Nucleus accumbens (tissue), 56 donors: ENCODE measurements at regions not wholly inside any gene's neighbourhood (a gene's known extent, or its start where the extent isn't known, plus 50 kb on each side); places are given as distances from the start of the nearest gene placed in this dataset.
"Not testable (repeated sequence)": the region's sequence is repeated elsewhere in the genome, so short reads cannot be mapped to it uniquely, and the experiment has no call there.

ENCODE experiments used
- DNase-seq, 56 donors: peaks; one replicate each; lab custom pipeline; 2025; lab: John Stamatoyannopoulos, UW

DNA sequence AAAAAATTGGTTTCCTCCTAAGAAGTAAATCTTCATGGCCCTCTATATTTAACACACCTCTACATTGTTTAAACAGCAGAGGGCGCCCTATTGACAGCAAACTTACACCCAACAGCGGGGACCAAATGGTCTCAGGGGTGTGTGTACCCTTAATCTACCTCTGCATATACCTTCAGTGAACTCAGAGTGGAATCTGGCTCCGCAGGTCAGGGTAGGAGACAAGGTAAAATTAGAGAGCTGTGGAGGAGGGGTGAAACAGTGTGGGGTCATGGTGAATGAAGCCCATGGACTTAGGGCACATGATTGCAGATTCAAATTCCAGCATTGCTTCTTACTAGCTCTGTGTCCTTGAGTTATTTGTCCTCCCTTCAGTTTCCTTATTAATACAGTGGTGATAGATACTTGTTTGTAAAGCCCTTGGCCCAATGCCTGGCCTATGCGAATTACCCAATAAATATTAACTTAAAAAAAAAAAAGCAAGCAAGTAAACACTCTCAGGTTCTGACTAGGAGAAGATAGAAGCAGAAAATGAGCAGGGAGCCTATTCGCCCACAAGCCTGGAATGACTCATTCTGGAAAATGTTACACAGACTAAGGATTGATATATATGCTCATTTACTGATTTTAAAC, 122.9 kb downstream of the CAVIN4 start:
- DNase-seq: peak in 4 of 56 donors; percentile 1 to 27 (median 9)

DNA sequence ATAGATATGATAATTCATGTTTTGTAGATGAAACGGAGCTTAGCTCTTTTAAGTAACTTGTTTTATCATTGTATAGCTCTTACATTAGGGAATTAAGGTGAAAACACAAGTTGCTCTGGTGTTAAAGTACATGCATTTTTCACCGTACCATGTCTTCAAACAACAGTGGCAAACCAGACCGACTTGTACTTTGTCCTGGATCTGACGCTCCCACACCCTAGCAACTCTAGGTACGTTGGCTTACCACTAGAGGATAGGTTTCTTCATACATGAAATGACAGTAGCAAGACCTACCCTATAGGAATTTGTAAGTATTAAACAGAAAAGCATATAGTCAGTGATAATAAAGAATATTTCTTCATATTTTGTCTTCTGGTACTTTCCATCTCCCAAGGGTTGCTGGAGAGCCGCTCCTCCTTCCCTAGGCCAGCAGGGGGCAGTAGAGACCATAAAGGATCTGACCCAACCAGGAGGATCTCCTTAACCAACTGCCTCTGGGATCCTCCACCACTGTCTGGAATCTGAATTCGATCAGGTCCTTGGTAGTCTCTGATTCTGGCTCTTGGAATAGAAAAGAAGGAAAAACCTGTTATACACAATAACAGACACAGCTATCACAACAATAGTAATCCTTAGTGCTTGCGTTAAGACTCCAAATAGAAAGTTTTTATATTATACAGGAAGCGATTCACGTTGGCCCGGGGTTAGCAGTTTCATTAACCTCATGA, 136.7 kb downstream of the CAVIN4 start:
- DNase-seq: peak in 54 of 56 donors; percentile 13 to 93 (median 69)

DNA sequence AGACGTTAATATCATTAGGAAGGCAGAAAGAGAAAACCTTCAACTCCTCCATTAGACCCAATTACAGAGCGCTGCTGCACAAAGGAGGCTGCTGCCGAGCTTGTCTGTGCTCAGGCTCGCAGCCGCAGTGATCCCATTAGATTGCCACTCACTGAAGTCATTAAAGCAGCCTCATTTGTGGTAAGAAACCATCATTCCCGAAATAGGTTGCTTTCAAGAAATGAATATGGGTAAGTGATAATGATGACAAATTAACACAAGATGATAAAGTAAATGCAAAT, 137.2 kb downstream of the CAVIN4 start:
- peak in 14 of 56 donors; percentile 5 to 65 (median 24) for DNase-seq

DNA sequence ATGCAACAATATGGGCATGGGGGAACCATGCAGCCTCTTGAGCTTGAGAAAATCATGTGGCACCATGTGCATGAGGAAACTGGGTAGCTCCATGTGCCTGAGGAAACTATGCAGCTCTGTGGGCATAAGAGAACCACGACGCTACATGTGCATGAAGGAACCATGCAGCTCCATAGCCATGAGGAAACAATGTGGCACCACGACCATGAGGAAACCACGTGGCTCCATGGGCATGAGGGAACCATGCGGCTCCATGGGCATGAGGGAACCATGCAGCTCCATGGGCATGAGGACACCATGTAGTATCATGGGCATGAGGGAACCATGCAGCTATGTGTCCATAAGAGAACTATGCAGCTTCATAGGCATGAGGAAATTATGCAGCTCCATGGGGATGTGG, 140.8 kb downstream of the CAVIN4 start:
- DNase-seq: no peak

DNA sequence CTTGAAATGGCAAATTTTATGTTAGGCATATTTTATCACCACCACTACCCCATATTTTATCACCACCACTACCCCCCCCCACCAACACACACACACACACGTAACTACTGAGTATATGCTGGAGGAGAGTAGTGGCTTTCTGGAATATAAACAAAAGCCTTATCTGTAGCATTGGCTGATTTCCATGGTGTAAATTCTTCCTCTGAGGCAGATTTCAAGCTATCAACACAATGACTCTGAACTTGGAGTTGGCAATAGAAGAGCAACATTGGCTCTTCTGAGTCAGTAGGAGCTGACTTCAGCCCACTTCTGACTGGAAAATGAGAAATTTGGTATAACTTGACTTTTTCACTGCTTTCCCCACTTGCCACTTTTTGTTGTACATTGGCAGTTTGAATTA, 143.0 kb downstream of the CAVIN4 start:
- no peak for DNase-seq

DNA sequence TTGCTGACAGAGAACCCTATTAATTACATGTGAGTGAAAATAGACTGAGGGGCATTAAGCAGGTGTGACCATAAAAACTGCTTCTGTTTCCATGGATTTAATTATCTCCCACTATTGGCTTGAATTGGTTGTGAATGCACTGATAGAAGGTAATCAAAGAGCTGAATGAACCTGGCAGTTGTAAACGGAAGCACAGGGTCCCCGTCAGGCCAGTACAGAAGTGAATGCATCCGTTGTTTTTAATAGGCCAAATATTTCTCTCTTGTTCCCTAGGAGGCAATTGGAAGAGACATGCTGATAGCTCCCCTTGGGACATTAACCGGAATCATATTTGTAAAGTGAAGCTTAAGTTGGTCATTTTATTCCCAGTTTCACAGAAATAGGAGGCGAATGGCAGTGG, 147.0 kb downstream of the CAVIN4 start:
- no peak for DNase-seq

DNA sequence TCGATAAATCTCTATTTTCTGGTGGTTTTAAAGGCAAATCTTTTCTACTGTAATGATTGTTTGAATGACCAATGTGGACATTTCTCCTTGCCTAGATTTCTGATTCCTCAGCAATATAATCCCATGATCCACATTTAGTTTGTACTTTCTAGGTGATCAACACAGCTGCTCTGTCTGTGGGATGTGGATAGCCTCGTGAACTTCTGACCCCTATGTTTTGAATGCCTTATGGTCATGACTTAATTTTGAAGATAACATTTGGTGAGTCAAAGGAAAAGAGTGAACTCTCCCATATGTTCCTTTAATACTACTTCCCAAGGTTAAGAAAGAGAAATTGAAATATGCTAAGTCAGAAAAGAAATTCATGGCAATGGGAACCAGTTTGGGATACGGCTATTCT, 147.5 kb downstream of the CAVIN4 start:
- DNase-seq: no peak

DNA sequence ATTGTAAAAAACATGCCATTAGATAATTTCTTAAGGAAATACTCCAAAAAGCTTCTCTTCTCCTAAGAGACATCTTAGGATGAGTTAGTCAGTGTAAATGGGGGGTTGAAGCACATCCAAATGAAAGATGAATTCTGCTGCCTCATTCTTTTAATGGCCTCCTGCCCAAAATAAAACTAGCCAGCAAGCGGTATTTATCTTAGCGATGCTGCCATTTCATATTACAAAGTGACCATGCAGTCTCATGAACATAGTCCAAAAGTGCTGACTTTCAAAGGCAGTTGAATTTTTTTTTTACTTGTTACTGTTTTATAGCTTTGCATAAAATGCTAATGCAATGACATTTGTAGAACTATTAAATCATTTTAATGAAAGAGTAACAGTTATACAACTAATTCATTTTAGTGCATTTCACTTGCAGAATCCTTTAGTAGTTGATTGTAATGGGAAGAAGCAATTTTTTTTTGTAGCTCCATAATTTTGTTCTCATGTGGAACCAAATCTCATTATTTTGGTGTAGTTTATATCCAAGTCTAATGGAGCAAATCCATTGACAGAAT, 151.5 kb downstream of the CAVIN4 start:
- DNase-seq: no peak

DNA sequence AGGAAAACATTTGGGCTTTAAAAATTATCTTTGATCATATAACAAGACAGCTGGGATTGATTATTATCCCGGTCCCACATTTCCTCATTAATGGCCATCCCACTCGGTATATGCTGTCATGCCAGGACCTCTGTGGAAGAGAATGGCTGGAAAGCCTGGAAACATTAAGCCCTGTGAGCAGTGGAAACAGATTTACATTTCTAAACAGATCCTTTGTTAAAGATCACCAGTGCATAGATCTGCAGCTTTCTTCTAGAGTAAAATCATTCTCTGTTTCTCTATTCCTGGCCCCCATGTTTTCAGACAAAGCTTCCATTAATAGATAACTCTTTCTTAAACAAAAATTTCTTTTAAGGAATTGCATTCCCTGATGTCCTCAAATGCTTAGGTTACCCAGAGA, 152.2 kb downstream of the CAVIN4 start:
- no peak for DNase-seq

DNA sequence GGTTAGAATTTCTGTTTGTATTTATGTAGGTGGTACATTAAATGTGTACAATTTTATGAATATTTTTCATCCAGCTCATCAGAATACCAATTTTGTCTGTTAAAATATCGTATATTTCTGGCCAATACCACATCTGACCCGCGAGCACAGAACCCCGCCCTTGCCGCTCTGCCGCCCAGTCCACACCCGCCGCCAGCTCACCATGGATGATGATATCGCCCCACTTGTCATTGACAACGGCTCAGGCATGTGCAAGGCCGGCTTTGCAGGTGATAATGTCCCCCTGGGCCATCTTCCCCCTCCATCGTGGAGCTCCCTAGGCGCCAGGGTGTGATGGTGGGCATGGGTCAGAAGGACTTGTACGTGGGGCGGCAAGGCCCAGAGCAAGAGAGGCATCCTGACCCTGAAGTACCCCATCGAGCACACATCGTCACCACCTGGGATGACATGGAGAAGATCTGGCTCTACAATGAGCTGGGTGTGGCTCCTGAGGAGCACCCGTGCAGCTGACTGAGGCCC, 153.2 kb downstream of the CAVIN4 start:
- DNase-seq: no peak

DNA sequence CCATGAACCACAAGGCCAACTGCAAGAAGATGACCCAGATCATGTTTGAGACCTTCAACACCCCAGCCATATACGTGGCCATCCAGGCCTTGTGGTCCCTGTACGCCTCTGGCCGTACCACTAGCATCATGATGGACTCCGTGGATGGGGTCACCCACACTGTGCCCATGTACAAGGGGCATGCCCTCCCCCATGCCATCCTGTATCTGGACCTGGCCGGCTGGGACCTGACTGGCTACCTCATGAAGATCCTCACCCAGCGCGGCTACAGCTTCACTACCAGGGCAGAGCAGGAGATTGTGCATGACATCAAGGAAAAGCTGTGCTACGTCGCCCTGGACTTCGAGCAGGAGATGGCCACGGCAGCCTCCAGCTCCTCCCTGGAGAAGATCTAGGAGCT, 153.7 kb downstream of the CAVIN4 start:
- DNase-seq: no peak

DNA sequence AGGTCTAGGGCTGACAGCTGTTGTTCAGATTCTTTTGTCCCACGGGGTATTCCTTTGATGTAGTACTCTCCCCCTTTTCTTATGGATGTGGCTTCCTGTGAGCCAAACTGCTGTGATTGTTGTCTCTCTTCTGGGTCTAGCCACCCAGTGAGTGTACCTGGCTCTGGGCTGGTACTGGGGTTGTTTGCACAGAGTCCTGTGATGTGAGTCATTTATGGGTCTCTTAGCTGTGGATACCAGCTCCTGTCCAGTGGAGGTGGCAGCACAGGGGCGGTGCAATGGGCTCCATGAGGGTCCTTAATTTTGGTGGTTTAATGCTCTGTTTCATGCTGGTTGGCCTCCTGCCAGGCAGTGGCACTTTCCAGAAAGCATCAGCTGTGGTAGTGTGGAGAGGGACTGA, 161.3 kb downstream of the CAVIN4 start:
- DNase-seq: no peak

DNA sequence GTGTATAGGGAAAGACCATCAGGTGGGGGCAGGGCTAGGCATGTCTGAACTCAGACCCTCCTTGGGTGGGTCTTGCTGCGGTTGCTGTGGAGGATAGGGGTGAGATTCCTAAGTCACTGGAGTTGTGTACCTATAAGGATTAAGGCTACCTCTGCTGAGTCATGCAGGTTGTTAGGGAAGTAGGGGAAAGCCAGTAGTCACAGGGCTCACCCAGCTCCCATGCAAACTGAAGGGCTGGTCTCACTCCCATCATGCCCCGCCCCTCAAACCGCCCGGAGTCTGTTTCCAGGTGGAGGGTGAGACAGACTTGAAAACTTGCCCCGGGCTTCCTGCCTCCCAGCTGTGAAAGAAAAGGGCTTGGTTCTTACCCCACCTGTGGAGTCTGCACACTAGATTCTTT, 161.8 kb downstream of the CAVIN4 start:
- DNase-seq: no peak

DNA sequence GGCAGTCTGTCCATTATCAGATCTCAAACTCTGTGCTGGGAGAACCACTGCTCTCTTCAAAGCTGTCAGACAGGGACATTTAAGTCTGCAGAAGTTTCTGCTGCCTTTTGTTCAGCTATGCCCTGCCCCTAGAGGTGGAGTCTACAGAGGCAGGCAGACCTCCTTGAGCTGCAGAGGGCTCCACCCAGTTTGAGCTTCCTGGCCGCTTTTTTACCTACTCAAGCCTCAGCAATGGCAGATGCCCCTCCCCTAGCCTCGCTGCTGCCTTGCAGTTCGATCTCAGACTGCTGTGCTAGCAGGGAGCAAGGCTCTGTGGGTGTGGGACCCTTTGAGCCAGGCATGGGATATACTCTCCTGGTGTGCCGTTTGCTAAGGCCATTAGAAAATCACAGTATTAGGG, 171.1 kb downstream of the CAVIN4 start:
- not testable (repeated sequence) for DNase-seq

DNA sequence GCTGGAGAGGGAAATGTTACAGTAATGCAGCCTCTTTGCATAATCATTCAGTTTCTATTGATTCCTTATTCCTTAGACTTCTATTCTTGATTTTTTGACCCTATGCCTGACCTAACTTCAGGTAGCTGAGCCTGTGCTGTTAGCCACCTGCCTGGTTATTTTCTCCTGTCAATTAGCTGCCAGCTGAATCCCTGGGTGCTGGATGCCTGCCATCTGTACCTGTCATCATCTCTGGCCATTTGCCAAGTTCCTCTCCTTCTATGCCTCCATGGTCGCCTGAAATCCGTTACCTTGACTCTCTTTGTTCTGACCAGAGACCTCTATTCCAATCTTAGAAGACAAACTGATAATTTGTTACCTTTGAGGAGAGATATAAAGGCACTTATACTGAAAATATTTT, 178.3 kb downstream of the CAVIN4 start:
- DNase-seq: no peak

DNA sequence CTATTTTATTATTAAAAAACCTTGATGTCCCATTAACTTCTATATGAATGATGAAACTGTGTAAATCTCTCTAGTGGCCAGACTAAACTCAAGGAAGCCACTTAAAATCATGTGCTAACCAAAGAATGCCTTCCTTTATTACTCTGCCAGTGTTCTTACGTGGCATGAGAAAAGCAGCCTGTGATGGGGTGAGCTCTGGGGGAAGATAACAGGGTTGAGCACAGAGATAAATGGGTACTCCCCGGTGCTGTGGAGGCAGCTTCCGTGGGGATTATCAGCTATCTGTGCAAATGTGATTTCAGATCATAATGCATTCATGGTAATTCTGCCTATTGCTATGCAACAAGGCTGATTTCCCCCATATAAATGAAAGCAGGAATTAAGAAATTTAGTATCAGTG, 181.3 kb downstream of the CAVIN4 start:
- peak in 1 of 56 donors; percentile 2 for DNase-seq

DNA sequence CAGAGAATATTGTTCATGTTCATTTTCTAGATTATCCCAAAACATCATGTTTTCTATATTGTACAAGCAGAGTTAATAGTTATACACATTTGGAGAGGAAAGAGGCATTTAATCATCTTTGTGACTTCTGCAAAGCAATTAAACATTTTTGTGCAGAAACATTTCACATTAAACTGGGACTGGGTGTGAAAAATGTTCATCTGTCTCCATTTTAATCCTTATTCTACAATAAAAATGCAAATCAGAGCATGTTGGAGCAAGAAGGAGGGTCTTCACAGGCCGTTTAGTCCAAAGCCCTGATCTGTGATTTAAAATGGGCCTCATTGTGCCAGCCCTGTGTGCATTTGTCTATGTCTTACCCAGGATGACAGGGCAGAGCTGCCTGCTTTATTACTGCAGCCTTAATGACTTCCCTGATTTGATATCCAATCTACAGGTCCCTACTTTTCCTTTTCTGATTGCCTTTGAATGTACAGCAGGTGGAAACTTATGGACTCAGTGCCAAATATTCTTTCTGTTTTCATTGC, 183.5 kb downstream of the CAVIN4 start:
- no peak for DNase-seq

DNA sequence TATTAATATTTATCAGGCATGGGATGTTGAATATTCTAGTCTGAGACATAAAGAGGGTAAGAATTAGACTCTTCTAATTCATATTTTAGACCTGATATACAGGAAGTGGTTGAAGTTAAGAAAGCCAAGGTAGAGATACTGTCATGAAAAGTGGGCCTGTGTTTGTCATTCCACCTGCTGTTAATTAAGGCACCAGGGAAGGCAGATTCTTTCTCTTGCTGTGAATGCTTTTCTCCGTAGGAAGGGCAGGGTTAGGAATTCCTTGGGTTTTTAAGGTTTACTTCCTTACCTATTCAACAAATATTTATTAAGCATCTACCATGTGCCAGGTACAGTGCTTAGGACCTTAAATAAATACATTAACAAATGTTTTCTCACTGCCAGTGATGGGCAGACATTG, 196.4 kb downstream of the CAVIN4 start:
- no peak for DNase-seq

DNA sequence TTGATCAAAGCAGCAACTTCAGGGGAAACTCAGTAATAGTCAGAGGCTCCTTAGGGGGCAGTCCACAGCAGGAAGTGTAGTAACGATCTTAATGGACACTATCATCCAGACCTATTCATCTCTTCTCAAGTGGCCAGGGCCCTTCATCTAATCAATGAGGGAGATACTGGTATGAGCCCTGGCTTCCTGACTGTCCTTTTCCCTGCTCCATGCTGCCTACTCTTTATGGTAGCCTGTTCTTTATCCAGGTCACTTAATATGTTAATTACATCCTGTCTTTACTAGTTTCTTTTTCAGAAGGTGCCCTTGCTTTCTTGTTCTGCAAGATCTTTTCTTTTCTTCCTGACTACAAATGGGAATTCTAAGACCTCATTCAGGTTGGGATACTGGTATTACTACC, 197.1 kb downstream of the CAVIN4 start:
- DNase-seq: no peak

DNA sequence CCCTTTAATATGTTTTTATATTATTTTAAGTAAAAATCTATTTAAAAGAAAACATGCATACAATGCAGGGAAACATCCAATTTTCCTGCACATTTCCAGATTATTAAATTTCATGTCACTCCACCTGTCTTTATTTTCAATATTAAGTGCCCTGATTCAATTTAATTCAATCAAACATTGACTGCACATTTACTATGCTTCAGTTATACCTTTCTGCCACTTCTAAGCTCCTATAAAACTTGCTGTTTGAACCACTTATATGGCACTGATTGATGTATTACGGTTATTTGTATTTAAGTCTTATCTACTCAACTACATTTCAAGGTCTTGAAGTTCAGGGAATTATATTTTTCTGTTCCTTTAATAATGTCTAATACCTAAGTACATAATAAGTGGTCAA, 198.0 kb downstream of the CAVIN4 start:
- no peak for DNase-seq

DNA sequence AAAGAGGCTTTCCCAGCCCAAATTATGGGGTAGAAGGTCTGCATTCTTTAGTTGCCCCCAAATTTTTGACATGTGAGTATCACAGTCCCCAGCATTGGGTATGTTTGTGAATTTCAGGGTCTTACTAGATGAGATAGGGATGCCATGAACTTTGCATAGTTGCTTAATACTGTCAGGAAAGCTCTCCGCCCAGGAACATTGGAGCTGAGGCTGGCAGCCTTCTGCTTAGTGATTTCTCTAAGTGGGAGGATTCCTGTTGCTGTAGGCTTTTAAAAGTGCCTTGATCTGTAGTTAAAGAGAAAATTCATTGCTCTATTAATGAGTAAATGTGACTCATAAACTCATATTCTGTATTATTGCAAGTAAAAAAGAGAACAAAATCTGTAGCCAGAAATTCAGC, 206.9 kb downstream of the CAVIN4 start:
- DNase-seq: peak in 22 of 56 donors; percentile 1 to 63 (median 4)

DNA sequence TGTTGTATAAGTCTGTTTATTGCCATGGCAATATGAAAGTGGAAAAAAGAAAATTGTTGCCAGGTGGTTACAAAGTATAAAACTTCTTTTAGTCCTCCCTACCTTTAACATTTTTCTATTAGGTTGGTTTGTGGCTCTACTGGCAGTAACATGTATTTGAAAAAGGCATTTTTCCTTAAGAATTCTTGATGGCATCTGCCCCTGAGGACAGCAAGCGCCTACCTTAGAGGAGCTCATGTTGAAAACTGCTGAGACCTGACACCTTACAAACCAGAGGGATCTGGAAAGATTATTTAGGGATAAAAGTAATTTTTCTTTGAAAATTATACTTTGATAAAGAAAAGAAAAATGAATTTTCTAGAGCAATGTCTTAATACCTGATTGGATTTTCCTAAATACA, 208.1 kb downstream of the CAVIN4 start:
- no peak for DNase-seq
